Nucleus accumbens (tissue), 56 donors: ENCODE measurements at regions not wholly inside any gene's neighbourhood (a gene's known extent, or its start where the extent isn't known, plus 50 kb on each side); places are given as distances from the start of the nearest gene placed in this dataset.

Experiments used
- DNase-seq, 56 donors: peaks; one replicate each; lab custom pipeline; 2025; lab: John Stamatoyannopoulos, UW

GRCh38 chr7:130941322-130942210 is 207.6 kb upstream of the KLF14 start:
- DNase-seq: peak in 16 of 56 donors; percentile 17 to 44 (median 27)

DNA sequence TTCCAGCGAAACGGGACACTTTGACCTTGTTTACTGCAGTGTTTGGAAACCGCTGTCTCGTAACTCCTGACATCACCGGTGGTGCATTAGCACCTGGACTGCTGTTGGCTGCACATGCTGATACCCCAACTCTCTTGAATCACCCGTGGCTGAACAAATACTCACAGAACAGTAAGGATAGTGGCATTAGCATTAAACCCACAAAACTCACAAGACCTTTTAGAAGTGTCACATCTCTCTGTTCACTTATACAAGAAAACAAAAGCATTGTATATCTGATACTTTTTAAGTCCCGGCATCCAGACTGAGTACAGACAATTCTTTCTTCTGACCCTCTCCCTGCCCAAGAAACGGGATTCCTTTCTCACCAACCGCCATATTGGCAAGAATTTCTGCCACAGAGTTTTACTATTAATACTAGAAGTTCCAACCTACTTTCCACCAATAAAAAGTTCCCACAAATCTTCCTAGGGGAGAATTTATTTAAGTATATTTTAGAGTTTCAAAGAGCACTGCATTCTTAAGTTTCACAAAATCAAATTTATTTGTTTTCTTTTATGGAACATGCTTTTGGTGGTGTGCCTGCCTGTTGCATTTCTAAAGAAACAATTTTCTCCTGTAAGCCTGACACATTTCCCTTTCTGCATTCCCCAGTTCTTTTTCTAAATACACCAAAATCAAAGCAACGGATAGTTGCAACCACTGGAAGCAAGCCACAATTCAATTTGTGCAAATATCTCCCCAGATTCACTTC is 208.4 kb upstream of the KLF14 start:
- no peak for DNase-seq

GRCh38 chr7:130943336-130943901 is 209.4 kb upstream of the KLF14 start:
- DNase-seq: no peak

- no peak for DNase-seq
Measured at GRCh38 chr7:130943981-130944380, 210.0 kb upstream of the KLF14 start.

DNA sequence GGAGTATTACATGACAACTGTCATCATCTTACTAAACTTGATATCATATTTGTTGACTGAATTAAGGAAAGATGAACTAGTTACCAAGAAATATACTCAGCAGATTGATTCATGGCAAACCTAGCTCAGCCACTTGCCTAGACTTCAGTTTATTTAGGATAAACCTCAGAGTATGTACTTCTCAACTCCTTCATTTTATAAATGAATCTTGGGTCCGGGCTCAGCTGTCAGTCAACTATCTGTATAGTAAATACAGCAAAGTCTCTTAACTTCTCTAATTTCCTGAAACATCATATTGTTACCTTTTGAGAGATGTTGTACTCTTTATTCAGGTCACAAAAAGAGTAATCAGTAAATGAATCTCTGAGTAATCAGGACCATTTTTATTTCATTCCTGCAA is 211.0 kb upstream of the KLF14 start:
- DNase-seq: no peak

DNA sequence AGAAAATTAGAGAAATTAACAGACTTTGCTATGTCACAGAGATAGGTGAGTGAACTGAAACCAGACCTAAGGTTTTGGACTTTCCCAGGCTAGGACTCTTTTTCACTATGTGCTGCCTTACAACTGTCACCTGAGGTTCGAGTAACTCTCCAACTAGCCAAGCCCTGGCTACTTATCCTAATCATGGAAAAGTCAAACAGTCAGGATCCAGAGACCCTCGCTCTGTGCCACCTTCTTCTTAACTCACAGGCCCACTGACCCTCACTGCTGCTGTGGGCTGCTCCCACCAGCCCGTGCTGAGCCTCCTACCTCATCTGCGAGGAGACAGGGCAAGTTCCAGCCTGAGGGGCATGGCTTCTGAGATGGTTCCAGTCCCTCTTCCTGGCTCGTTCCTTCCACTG is 211.4 kb upstream of the KLF14 start:
- no peak for DNase-seq

DNA sequence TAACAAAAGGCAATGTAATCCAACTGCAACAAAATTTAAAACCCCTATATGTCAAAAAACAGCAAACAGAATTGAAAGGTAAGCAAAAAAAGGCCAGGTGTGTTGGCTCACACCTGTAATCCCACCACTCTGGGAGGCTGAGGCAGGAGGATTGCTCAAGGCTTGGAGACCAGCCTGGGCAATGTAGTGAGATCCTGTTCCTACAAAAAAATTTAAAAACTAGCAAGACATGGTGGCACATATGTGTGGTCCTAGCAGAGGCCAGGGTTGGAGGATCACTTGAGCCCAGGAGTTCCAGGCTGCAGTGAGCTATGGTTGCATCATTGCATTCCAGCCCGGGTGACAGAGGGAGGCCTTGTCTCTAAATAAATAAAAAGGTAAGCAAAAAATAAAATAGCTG is 212.1 kb upstream of the KLF14 start:
- no peak for DNase-seq

GRCh38 chr7:130947792-130948580 is 214.0 kb upstream of the KLF14 start:
- DNase-seq: no peak

GRCh38 chr7:130948822-130949221 is 214.8 kb upstream of the KLF14 start:
- no peak for DNase-seq

DNA sequence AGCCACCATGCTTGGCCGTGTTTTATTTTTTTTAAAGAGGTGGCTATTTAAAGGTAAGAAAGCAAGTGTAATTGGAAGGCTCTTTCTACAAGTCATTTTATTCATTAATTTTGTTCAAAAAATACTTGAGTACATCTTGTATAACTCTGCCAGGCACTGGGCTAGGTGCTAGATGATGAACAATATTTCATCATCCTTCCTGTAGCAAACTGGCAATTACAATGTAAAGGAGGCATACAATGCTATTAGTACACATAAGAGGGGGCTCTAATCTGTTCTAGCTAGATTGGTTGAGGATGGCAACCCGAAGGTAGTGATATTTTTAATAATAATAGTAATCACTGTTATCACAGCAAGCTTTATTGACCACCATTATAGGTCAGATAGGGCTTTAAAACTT is 215.5 kb upstream of the KLF14 start:
- no peak for DNase-seq

GRCh38 chr7:130950054-130950453 is 216.0 kb upstream of the KLF14 start:
- no peak for DNase-seq

DNA sequence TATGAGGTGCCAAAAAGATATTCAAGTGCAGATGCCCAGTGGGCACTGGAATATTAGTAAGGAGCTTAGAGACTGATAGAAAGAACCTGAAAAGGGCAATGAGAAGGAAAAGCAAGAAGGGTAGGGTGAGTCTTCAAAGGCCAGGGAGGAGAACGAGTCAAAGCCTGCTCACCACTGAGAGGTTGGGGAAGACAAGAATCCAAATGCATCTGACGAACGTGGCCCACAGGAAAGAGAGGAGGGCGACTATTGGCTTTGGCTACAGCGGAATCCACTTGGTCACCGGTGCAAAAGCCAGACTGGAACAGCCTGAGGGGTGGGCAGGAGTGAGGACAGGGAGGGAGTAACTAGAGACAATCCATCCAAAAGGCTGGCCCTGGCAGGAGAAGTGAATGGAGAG is 216.7 kb upstream of the KLF14 start:
- no peak for DNase-seq

DNA sequence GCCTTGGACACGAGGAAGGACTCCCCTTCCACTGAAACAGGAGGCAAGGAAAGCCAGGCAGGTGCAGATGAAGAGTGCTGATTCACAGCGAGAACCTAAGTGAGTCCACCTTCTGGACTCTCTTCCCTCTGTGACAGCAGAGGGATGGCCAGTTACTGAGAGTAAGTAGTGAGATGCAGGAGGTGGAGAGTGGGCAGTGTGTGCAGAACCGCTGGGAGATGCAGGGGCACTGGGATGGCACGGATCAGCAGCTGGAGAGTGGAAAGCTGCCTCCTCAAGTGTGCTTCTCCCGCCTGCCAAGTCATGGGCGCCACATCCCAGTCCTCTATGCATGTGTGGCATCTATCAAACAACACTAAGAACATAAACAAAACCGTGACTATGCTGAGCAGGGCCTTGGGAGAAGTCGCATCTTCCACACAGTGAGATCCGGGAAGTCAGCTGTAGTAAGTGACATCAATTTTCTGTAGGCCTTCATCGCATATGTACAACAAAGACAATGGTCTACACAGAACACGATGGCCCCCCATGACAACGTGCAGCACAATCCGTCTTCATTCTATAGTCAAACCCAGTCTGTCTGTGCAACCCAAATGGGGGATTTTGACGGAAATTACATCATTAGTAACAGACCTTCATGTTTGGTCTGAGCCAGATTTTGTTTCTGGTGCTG is 217.4 kb upstream of the KLF14 start:
- DNase-seq: no peak

- peak in 2 of 56 donors; percentile 11 to 23 for DNase-seq
Measured at GRCh38 chr7:130951976-130952876, 218.2 kb upstream of the KLF14 start.

DNA sequence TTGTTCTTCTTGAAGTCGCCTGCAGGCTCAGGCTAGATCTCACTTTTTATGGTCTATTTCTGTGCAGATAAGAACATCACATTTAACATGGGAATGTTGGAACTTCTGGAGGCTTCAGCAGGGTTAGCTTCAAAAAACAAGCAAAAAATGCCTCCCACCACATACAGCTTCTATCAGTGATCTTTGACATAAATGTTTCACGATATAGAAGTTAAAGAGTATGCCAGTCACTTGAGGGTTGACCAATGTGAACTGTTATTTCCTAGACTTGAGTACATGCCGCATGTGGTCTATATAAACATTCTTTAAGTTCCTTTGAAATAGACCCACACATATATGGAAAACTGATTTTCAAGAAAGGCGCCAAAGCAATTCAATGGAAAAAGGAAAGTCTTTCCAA is 219.2 kb upstream of the KLF14 start:
- no peak for DNase-seq

DNA sequence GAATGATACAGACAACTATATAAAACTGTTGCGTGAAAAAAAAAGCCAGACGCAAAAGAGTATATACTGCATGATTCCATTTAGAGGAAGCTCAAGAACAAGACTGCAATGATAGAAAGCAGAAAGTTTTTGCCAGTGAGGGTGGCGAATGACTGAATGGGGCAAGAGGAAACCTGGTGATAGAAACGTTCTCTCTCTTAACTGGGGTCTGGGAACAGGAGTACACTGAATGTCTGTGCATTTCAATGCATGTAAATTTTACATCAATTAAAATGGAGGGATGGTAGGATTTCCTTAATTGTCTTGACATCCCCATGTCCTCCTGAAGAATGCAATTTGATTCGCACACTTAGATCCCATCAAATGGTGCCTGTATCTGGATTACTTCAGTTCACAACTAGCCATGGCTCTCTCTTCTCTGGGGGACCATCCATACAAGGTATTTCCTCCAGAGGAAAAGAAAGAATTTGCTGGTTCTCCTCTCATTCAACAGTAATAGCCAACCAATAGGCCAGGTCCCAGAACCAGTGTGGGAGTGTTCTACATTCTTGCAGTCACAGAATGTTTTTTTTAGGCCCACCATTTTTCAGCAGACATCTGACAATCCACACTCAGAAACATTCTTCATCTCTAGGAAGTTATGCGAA is 221.0 kb upstream of the KLF14 start:
- DNase-seq: no peak

DNA sequence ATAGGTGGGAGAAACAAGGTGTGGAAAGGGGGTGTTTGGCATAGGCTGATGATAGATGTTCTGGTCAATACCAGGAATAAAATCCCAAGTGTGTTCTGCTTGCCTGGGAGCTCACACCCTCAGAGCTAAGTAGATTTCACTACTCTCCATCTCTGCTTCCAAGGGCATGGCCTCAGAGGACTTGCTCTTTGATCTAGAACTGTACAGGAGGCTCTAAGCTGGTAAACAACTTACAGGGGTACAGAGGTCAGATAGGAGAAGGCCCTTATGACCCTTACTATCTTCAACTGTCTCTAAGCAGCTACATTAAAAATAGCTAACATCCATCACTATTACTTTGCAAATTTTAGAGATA is 221.5 kb upstream of the KLF14 start:
- no peak for DNase-seq

- DNase-seq: no peak
Measured at GRCh38 chr7:130956417-130957136, 222.6 kb upstream of the KLF14 start.
